Stromal cell of bone marrow (primary cell): ENCODE measurements at regions not wholly inside any gene's neighbourhood (a gene's known extent, or its start where the extent isn't known, plus 50 kb on each side); places are given as distances from the start of the nearest gene placed in this dataset.
A peak's percentile ranks its signal among the peaks of the same experiment; 100 is the strongest.

ENCODE experiments used
- DNase-seq: peaks from one replicate; pipeline ENCODE4 v3.0.0-alpha.2; 2012; ENCODE audit warnings: low read depth

DNA sequence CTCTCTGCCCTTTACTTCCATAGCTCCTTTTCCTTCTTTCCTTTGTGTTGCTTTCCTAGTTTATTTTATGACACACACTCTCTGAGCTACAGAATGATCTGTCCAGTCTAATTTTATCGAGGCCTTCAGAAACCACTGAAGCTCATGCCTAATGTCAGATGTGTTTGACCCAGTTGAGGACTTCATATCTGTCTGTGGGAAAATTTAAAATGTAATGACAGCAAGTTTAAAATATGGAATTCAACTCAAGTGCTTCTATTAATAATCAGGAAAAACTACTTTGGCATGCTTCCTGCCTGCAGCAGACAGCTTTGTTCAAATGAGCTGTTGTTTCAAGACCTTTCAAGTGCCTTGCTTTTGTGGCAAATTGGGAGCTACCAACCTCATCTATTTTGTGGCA is 261.8 kb upstream of the MTNR1B start:
- DNase-seq = peak; percentile 21

DNA sequence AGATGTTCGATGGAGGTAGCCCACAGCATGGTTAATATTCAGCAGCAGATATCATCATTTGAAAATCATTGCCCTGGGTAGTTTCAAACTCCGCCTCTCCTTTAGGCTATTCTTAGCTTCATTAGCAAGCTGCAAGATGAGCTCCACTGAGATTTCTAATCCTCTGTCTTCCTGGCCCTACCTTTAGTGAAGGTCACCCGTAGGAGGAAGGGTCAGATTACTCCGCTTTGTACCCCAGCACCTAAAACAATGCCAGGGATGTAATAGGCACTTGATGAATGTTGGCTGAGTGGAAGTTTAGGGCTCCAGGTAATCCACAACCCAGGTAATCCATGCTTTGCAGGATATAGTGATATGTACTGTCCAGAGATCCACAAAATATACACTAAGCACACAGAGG is 260.1 kb upstream of the MTNR1B start:
- DNase-seq = no peak

DNA sequence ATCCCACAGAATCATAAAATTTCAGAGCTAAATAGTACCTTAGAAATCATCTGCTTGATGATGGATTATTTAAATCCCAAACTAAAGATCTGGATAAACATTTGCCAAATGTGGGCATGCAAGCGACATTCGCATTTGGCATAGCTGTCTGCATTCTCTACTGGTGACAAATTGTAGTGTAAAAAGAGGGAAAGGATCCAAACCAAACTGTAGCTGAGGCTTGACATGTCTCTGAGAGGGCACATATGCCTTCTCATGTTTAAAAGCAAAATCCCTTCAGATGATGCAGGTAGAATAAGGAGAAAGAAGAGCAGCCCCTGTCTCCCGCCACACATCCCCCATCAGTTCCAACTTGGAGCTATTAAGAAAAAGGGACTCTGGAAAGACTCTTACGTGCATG is 257.5 kb upstream of the MTNR1B start:
- DNase-seq = no peak

DNA sequence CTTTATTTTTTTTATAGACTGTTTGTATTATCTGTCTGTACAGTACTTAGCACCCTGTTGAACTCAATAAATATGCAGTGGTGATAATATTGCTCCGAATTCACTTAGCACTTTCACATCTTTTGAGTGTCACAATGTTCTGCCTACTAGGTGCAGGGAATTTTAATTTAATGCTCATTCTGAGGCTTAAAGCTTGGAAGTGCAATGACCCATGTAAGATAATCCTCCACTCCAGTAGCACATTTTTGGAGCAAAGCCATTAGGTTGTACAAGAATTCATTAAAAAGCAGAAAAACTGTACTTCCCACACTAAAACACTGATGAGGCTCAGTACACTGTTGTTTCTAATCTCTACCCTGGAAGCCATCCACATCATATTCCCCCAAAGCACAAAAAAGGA is 255.3 kb upstream of the MTNR1B start:
- no peak for DNase-seq

DNA sequence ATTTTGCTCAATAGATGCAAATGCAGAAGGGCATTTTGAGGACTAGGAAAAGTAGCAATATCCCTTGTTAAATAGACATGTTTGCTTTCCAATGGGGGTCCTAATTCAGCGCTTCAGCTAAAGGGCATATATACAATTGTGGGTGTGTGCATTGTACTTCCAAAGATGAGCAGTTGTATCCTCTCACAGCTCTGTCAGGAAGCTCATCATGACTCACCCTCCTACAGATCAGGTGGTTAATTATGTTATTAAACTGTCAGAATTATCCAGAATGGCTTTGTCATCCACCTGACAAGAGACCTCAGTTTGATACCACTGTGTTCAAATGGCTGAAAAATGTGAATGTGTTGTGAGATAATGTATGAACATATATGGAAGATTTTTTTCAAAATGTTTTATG is 252.2 kb upstream of the MTNR1B start:
- no peak for DNase-seq

DNA sequence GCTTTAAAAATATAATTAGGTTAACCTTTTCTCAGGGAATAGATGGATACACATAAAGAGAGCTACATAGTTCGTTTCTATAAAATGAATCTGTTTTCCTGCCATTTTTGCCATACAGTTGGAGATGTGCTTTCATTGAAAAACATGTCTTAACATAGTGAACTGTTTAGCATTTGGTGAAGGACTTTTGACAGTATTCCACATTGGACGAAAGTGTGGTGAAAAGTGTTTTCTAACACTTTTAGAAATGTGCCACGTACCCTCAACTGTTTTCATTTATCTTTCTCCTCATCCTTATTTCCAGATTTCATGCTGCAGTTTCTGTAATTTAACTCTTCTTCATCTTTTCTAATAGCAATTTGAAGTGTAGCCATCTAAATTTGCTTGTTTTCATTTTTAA is 249.1 kb upstream of the MTNR1B start:
- no peak for DNase-seq

DNA sequence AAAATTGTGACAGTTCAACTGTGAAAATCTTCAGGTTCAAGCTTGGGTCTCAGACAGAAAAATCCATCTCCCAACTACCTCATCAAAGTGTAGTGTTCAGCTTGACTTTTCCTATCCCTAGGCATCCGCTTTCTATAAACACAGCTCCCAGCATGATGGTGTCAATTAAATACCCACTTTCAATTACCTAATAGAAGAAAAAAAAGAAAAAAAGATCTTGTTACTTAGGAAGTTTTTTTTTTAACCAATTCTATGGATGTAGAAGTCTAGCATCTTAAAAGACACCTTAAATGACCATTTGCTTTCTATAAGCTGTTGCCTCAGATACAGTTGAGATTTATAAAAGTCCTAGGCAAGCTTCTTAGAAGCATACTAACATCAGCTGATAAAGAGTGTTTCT is 244.1 kb upstream of the MTNR1B start:
- DNase-seq = no peak

DNA sequence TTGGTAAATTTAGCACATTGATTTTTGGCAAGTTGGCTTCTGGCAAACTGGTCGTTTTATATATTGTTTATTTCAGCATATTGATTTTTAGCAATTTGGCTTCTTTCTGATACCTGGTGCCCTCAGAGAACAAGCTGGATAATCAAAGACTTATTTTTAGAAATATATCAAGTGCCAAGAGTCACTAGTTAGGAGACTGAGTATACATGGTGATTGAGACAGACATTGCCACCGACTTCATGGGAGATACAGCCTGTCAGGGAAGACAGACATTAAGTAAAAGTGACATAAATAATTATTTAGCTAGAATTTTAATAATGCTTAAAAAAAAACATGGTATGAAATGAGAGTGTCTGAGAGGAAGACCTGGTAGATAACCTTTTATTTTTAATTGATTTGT is 242.3 kb upstream of the MTNR1B start:
- DNase-seq = no peak

DNA sequence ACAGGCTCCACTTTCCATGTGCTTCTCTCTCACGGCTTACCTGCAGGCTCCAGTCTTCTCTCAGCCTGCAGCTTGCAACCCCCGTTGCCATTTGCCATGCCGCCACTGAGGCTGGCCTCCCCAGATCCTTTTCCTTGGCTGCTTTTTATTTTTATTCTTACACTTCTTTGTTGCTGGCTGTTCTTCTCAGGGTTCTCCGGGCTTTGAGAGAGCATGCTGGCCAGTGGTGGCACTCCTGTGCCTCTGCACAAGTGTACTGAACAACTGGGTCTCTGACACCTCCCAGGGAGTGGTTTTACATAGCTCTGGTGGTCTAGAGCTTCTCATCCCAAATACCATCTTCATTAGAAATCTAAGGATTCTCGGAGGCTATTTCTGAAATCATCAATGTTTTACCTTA is 241.7 kb upstream of the MTNR1B start:
- DNase-seq = no peak

DNA sequence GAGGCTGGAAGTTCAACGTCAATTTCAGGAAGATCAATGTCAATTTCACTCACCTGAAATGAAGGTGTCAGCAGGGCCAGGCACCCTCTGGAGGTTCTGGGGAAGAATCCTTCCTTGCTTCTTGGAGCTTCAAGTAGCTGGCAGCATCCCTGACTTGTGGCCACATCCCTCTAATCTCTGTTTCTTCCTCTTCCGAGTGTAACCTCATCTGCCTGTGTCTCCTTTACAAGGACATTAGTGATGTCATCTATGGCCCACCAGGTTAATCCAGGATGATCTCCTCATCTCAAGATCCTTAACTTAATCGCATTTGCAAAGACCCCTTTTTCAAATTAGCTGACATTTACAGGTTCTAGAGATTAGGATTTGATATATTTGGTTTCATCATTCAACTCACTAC is 240.8 kb upstream of the MTNR1B start:
- no peak for DNase-seq

DNA sequence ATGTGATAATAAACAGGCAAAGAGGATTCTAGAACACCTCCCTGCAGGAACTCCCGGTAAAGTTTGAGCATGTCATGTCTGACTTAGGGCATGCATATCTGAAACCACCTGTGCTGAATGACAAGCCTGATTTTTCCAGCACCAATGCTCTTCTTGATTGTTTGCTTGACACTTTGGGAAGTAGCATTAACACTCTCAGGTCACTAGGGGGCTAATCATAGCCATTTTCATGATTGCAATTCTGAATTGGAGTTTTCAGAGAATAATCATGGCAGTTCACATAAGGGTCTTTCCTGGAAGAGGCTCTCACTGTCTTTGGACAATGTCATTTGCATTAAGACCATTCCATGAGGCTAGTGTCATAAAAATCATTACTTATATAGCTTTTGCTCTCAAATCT is 234.4 kb upstream of the MTNR1B start:
- no peak for DNase-seq

DNA sequence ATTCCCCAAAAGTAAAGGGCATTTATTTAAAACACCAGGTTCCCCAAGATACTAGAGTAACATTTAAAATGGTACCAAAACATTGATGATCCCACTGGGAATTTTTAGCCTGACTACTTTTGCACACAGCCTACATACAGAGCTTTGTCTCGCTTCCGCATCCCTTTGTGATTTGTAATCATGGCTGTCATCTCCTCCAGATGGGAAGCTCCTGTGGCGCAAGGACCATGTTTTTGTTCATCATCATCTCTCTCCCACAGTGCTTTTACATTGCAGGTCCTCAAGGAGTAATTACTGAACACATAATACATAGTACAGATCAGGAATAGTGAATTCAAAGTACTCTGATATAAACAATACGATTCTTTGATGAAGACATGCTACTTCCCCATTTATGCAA is 231.2 kb upstream of the MTNR1B start:
- DNase-seq = no peak

DNA sequence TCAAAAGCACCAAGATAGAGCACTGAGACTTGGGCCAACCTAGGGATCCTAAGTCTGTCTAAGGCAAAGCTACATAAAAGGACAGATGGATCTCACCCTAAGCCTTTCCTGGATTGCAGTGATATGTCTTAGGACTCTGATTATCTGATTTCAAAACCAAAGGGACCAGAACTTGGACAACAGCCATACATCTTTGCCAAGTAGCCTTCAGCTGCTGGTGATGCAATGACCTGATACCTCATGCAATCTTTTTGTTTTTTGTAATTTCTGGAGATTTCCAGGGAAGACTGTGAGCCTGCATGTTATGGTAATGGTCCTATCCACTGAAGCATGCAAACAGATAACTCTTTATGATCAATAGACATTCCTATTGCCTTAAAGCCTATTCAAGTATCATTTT is 230.4 kb upstream of the MTNR1B start:
- DNase-seq = peak; percentile 48

DNA sequence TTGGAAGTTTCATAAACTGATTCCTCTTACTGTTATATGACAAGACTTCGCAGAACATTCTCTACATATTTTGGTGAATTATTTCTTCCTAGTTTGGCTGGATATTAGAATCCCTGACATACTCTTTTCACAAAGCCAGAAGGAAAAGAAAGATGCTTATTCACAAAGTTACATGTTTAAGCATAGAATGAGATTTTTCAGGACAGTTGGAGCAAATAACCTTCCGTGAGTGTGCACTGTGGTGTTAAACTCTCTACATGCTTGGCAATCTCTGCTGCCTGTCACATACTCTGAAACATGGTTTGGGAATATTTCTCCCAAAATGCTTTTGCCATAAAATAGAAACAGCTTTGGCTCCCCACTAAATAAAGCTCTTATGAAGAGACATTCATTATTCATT is 230.0 kb upstream of the MTNR1B start:
- no peak for DNase-seq

DNA sequence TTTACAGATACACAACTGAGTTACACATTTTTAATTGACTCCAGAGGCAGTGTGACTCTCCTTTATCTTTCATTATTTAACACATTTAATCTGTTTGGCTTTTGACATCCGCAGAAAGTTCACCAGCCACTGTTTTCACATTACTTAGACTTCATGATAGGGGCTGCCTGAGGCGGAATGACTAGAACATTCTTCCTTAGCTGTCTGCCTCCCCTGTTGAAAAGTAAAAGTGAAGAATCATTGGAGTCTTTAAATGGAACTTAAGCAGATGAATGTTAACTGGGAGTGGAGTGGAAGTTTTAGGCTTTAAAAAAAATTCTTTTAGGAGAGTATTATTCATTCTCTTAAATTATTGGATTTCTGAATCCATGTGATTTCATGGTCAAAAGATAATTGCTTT is 229.2 kb upstream of the MTNR1B start:
- no peak for DNase-seq

DNA sequence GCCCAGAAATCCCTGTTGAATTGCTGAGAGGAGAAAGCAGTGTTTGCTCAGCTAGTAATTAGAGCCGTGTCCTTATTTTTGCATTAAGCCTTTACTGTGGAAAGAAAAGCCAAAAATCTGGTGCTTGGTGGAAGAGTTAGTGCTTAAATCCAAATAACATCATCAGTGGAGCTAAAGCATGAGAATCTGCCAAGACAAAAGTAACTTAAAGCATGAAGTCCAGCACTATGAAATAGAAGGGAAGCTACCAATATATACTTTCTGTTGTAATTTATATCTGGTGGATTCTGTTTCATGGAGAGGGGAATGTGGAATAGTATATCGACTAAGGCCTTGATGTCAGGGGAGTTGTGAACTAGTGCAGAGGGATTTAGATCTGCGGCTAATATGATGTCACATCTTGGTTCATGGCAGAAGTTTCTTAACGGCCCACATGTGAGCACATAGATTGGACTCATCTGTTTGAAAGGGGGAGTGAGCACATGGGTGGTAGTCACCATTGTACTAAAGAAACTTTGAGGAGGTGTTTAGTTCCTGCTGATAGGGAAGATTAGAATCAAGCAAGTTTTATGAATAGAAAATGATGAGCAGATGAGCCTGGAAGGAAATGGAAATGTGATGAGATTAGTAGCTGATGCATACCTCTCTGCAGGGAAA is 224.4 kb upstream of the MTNR1B start:
- no peak for DNase-seq

DNA sequence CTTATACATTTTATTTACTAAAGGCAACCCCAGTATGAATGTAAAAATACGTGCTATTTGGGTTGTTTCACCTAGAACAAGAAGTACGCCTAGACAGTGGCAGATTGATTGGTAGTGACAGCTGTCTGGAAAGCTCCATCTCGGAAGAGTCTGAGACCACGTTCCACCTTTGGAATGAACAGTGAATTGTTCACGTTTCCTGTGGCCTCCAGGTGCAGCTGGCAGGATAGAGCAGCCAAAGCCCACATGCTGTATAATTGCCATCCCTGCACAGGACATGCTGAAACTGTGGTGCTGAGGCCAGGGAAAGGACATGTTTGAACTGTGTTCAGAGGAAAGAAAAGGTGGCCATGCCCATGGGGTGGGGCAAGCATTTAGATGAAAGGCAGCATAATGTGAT is 218.7 kb upstream of the MTNR1B start:
- DNase-seq = no peak

DNA sequence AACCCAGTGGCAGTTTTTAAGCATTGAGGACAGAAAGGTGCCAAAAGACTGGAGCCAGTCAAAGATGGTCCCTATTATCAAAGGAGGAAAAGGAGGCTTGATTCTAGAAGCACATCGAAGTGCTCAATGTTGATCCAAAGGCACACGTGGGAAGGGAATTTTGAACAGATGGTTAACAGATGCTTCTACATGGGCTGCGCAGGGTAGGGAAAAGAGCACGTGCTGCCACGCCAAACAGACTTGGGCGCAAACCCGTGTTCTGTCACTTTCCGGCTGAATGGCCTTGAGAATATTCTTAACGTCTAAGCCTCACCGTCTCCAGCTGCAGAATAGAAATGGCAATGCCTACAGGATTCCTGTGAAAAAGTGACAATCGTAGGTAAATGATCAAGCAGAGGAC is 217.9 kb upstream of the MTNR1B start:
- no peak for DNase-seq

DNA sequence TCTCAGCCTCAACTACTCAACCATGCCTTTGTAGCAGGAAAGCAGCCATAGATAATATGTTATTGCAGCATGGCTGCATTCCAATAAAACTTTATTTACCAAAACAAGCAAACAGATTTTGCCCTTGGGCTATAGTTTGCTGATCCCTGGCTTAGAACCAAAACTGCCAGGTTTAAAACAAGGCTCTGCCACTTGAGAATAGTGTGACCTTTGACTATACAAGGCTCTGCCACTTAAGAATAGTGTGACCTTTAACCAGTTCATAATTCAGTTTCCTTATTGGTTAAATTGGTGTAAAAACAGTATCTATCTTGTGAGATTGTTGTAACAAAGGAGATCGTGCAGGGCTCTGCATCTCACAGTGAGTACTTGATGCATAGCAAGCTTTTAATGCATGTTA is 217.3 kb upstream of the MTNR1B start:
- no peak for DNase-seq

DNA sequence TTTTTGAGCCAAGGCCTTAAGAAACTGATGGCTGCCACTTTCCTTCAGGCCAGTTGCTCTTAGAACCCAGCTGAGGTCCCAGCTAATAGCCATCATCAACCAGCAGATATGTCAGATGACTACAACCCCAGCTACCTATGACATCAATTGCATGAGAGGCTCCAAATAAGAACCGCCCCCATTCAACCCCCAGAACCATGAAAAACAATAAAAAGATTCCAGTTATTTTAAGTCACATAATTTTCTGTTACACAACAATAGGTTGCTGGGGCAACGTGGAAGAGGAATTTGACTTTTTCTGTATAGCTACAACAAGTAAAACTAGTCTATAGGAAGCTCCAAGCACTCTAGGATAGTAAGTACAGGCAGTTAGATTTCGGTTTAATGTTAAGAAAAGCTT is 216.3 kb upstream of the MTNR1B start:
- no peak for DNase-seq

DNA sequence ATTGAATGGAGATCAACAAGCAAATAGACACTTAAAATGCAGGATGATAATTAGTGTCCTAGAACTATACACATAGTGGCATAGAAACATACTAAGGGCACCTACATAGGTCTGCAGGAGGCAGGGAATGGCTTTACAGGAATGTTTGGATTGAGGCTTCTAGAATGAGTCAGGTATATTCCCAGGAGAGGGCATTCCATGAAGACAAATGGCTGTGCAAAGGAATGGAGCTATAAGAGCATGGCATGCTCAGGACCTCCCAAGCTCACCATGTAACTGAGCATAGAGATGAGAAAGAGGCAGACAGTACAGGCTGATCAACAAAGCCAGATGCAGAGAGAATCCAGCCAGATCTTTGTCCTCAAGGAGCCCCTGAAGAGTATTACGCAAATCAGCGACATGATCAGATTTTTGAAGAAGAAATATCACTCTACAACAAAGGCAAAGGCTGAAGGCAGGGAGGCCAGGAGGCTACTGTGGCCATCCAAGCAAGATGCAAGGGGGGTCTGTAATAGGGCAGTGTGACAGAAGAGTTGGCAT is 211.1 kb upstream of the MTNR1B start:
- no peak for DNase-seq

DNA sequence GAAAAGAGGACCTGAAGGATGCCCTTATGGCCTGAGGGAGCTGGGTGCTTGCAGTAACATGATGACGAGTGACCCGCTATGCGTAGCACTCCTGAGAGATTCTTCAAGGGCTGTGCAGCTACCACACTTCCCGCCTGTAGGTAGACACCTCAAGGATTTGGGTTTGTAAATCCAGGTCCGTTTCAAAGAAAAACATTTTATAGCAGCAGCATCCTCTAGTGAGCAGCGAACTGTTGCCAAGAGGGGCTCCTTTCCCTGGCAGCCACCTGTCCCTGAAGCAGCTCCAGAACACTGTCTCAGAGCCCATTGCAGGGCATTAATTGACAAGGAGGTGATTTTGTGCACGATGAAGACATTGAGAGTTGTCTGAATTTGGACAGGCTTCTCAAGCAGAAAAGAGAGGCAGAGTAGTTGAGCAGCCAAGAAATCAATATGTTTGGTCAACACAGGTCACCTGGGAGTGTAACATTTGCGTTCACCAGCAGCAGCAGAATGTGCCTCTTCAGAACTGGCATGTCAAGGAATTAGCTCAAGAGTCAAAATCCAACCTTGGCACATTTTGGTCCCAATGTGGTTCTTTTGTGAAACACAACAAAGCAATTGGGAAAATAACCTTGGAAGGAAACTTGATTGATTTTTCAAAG is 209.8 kb upstream of the MTNR1B start:
- DNase-seq = no peak

DNA sequence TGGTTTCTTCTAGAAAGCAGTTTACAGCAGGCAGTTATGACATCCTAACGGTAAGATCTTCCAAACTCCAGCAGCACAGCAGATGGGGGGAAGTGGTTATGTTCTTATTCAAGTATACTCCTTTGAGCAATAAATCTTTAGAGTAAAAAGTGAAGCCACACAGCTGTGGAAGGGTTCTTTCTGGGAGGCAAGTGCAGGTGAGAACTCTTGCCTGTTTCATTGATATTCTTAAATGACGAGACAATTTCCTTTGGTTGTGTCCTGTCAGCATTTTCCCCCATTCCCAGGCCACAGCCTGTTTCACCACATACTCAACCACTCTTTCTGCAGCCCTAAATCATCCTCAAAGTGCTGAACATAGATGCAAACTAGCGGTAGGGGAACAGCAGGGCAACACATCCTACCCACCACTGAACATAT is 207.3 kb upstream of the MTNR1B start:
- DNase-seq = no peak

DNA sequence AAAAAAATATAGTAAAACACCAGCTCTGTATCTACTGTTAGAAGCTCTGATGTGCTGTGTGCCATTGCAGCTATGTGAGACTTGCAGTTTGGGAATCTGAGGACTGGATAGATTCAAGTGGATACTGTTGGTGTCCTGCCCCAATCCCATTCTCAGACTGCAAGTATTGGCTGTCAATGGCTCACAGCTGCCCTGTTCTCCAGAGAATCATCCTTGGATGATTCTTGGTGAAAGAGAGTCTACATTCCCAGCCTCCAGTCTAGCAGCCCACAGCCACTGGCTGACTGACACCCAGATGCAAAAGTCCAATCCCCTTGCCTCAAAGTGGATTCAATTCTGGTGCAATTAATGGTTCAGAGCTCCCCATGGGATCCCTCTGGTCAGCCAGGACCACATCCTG is 206.1 kb upstream of the MTNR1B start:
- DNase-seq = no peak
